GM10248 (cell line): ENCODE measurements at regions not wholly inside any gene's neighbourhood (a gene's known extent, or its start where the extent isn't known, plus 50 kb on each side); places are given as distances from the start of the nearest gene placed in this dataset.

Experiments used
- CTCF ChIA-PET: fragments of 300-600 bp; sonication (Branson Sonifier 250); formaldehyde crosslinking; extraction: SDS; loops from one replicate; lab custom pipeline; 2021; ENCODE audit warnings: antibody characterized with exemption; lab: Yijun Ruan, JAX
- POLR2A ChIA-PET: fragments of 350-650 bp; sonication (Branson Sonifier 250); formaldehyde crosslinking; extraction: SDS; loops from one replicate; lab custom pipeline; 2020; ENCODE audit warnings: antibody characterized with exemption; lab: Yijun Ruan, JAX
- DNase-seq: peaks from one replicate; pipeline ENCODE4 v3.0.0; 2012; ENCODE audit errors: extremely low spot score
- TF ChIP-seq, protein P1 (sequence below): IDR thresholded peaks from 2 replicates; pipeline ENCODE4 v1.5.1; 2012; ENCODE audit warnings: mild to moderate bottlenecking, low read depth; ENCODE audit errors: extremely low read depth, missing control alignments, control extremely low read depth

DNA sequence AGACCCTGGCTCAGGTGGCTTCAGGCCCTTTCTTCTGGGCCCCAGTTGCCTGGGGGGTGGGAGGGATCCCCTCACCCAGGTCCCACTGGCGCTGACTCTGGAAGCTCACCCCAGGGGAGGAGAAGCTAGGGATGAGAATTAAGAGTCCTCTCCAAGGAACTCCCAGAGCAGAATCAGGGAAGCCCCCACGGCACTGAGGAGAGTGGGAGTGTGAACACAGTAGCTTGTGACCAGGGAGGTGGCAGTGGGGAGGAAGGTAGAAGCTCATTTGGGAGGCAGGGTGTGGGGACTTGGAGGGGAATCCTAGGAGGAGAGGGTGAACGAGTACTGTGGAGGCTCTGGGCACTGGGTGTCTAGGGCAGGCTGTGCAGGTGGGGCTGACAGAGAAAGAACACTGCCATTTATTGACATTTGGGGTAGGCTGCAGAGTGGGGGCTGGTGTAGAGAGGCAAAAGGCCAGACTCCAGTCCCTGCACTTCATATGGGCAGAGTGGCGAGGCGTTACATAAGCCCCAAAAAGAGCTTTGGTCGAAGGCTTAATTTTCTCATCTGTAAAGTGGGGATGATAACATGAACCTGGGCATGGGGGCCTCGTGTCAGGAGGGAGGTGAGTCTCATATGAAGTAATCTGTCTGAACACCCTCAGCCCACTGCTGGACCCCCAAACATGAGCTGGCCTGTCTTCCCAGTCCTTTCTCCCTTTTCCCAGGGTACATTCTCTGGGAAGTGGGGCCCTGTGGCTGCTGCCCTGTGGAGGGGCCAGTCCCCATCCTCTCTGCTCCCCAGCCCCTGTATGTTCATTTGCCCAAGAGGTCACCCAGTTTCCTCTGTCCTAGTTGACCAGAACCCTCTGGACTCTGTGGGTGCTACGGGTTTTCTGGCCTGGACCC, 80.5 kb downstream of the VEGFA start:
- no peak for DNase-seq
- ChIA-PET POLR2A (no interaction called here), CTCF (interaction anchor here (0.9 to 1.3 kb wide), 3 partner anchors 13 to 150 kb away, joined by 3 to 4 read pairs (median 3); no protein-coding TSS in a partner anchor)
- TF ChIP-seq, protein P1, sequence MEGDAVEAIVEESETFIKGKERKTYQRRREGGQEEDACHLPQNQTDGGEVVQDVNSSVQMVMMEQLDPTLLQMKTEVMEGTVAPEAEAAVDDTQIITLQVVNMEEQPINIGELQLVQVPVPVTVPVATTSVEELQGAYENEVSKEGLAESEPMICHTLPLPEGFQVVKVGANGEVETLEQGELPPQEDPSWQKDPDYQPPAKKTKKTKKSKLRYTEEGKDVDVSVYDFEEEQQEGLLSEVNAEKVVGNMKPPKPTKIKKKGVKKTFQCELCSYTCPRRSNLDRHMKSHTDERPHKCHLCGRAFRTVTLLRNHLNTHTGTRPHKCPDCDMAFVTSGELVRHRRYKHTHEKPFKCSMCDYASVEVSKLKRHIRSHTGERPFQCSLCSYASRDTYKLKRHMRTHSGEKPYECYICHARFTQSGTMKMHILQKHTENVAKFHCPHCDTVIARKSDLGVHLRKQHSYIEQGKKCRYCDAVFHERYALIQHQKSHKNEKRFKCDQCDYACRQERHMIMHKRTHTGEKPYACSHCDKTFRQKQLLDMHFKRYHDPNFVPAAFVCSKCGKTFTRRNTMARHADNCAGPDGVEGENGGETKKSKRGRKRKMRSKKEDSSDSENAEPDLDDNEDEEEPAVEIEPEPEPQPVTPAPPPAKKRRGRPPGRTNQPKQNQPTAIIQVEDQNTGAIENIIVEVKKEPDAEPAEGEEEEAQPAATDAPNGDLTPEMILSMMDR, result no peak

DNA sequence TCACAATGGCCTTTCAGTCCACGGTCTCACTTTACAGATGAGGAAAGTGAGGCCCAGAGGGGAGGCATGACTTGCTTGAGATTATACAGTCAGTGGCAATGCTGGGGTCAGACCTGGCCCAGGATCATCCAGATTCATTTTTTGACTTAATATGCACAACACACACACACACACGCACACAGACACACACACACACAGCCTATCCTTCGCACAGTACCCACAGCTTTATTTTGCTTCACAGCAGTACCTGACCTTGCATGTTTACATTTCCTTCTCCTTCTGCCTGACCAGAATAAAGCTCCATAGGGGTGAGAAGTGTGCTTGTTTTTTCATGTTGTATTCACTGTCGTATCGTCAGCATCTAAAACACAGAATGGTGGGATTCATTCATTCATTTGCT, 79.8 kb downstream of the VEGFA start:
- ChIA-PET CTCF (interaction anchor here (0.9 to 1.3 kb wide), 2 partner anchors 14 to 17 kb away, joined by 3 to 4 read pairs; no protein-coding TSS in a partner anchor), POLR2A (no interaction called here)
- DNase-seq, result no peak
- TF ChIP-seq, protein P1, result no peak

DNA sequence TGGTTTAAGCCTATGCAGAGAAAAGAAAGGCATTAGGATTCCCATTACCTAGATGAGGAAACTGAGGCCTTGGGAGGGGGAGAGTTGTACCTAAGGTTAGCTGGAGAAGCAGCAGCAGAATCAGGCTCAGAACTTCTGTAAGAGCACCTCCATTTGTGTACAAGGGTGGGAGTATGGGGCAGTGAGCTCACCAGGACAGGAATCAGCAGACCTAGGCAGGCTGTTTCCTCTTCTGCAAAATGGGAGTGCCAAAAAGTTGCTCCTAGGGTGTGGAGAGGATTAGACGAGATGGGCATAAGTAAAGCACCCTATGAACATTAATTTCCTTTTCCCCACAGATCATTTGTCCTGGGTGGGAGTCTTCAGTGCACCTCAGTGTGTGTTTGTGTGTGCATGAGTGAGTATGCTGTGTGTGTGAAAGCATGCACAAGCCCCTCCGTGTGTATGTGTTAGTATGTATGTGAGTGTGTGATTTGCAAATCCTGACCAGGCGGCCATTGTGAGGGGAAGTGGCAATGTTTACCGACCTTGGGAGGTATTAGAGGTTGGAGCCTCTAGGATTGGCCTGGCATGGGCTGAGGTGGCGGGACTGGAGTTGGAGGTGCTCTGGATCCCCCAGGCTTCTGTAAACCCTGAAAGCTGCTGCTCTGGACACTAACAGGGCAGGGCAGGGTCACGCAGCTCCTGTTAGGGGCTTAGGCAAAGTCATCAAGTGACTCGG, 78.8 kb downstream of the VEGFA start:
- POLR2A ChIA-PET, result no interaction called here
- no peak for DNase-seq
- CTCF ChIA-PET, result interaction anchor here (1.3 kb wide), 1 partner anchor 225 kb away, joined by 3 read pairs; no protein-coding TSS in a partner anchor
- TF ChIP-seq, protein P1, result no peak

DNA sequence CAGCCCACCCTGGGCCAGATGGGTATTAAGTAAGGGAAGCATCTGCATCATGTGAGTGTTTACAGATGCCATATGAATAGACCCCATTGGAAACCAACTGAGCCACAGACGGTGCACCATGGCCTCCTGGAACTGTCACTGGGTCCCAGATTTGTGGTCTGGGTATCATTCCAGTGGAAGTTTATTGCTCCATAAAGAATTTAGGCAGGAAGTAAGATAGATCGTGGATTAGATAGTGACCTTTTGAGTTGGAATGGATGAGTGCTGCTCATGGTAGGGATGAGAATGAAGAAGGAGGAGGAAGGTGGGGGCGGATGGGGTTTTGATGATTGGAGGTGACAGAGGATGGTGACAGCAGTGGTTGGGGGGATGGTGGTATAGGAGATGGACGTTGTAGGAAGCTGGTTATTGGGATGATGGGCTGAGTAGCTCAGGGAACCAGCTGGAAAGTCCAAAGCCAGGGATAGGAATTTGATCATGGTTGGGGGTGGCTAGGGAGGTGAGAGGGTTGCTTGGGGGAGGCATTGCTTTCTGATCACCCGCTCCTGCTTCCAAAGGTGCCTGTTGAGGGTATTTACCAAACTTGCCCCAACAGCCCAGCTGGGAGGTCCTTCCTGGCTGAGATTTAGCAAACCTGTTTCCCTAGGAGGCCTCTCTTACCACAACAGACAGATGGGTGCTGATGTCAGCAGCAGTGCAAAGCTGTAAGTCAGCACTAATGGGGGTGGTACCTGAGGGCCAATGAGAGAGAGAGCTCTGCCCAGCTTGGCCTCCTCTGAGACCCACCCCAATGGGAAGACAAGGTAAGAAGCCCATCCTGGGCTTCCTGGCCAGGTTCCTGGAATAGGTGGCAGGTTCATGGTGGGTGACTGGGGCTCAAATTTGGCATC, 78.0 kb downstream of the VEGFA start:
- TF ChIP-seq, protein P1, result no peak
- CTCF ChIA-PET, result interaction anchor here (1.0 to 1.6 kb wide), 3 partner anchors 15 to 226 kb away, joined by 3 to 5 read pairs (median 3); no protein-coding TSS in a partner anchor
- POLR2A ChIA-PET, result no interaction called here
- no peak for DNase-seq

DNA sequence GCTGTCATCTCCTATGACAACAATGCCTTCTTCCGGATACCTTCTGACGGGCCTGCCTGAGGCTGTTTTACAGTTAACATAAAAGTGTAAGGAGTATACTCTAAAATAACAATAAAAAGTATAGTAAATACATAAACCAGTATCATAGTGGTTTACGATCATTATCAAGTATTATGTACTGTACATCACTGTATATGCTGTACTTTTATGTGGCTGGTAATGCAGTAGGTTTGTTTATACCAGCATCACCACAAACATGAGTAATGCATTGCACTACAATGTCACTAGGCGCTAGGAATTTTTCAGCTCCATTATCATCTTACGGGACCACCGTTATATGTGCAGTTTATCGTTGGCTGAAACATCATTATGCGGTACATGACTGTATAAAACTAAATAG, 76.5 kb downstream of the VEGFA start:
- TF ChIP-seq, protein P1, result no peak
- POLR2A ChIA-PET, result no interaction called here
- CTCF ChIA-PET, result interaction anchor here (1.6 to 2.0 kb wide), 2 partner anchors 9 to 72 kb away, joined by 5 to 11 read pairs; no protein-coding TSS in a partner anchor
- DNase-seq, result no peak
